ENCODE measurements at regions not wholly inside any gene's neighbourhood (a gene's known extent, or its start where the extent isn't known, plus 50 kb on each side); places are given as distances from the start of the nearest gene placed in this dataset.

DNA sequence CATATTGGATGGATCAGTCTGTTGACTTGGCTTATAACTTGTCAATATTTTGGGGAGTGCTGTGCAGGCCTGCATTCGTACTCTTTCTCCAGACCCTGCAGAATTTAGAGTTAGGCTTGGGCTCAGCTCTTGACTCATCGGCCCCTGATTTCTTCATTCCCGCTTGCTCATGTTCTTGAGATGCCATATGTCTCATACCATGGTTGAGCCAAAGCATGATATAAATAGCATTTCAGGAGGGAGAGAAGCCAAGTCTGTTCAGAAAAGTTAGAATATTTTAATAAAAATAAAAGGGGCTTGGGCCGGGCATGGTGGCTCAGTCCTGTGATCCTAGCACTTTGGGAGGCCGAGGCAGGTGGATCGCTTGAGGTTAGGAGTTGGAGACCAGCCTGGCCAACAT lies 898.1 kb downstream of the TYW1 start:
- TF ChIP-seq, protein P1, sequence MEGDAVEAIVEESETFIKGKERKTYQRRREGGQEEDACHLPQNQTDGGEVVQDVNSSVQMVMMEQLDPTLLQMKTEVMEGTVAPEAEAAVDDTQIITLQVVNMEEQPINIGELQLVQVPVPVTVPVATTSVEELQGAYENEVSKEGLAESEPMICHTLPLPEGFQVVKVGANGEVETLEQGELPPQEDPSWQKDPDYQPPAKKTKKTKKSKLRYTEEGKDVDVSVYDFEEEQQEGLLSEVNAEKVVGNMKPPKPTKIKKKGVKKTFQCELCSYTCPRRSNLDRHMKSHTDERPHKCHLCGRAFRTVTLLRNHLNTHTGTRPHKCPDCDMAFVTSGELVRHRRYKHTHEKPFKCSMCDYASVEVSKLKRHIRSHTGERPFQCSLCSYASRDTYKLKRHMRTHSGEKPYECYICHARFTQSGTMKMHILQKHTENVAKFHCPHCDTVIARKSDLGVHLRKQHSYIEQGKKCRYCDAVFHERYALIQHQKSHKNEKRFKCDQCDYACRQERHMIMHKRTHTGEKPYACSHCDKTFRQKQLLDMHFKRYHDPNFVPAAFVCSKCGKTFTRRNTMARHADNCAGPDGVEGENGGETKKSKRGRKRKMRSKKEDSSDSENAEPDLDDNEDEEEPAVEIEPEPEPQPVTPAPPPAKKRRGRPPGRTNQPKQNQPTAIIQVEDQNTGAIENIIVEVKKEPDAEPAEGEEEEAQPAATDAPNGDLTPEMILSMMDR (IDR thresholded peaks at IDR 0.05; ENCODE audit: low read length), result no peak
- TF ChIP-seq EZH2 (optimal IDR thresholded peaks at IDR 0.05; ENCODE audit: low read depth, low read length) (no peak), EZH2phosphoT487 (IDR thresholded peaks at IDR 0.05; ENCODE audit: low read length) (no peak)
